ENCODE measurements at regions not wholly inside any gene's neighbourhood (a gene's known extent, or its start where the extent isn't known, plus 50 kb on each side); places are given as distances from the start of the nearest gene placed in this dataset.
A peak's percentile ranks its signal among the peaks of the same experiment; 100 is the strongest.

DNA sequence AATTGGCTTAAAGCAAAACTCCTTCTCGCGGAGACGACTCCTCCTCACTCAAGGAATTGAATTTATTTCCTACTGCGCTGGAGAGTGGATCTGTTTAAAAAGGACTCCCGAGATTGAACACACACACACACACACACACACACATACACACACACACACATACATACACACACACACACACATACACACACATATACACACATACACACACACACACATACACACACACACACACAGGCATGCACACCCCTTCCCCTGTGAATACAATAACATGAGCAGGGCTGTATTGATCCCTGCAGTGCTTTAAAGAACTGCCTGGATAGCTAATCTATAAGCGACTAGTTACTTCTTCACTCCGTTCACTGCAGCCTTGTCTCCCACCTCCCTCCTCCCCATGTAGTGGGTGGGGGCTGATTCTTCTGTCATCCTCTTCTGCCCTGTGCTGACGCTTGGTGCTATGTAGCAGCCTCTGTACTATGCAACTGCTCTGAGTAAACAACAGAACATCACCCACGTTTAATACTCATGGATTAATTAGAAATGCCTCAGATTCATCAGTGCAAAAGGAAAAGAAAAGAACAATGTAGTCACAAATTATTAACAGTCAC, 549.0 kb downstream of the CDH26 start:
- Histone ChIP-seq H3K4me3 (ENCODE audit: low read depth, low read length) (no peak overlapping the region), H3K36me3 (ENCODE audit: control insufficient read depth, insufficient read depth, low read length) (no peaks in the 10 kb centered on the region), H3K27me3 (ENCODE audit: control insufficient read depth, insufficient read depth, low read length) (no peaks in the 10 kb centered on the region)
- FAIRE-seq (no peak), DNase-seq (ENCODE audit: low read depth) (no peak)
- TF ChIP-seq, protein P1, sequence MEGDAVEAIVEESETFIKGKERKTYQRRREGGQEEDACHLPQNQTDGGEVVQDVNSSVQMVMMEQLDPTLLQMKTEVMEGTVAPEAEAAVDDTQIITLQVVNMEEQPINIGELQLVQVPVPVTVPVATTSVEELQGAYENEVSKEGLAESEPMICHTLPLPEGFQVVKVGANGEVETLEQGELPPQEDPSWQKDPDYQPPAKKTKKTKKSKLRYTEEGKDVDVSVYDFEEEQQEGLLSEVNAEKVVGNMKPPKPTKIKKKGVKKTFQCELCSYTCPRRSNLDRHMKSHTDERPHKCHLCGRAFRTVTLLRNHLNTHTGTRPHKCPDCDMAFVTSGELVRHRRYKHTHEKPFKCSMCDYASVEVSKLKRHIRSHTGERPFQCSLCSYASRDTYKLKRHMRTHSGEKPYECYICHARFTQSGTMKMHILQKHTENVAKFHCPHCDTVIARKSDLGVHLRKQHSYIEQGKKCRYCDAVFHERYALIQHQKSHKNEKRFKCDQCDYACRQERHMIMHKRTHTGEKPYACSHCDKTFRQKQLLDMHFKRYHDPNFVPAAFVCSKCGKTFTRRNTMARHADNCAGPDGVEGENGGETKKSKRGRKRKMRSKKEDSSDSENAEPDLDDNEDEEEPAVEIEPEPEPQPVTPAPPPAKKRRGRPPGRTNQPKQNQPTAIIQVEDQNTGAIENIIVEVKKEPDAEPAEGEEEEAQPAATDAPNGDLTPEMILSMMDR (IDR thresholded peaks at IDR 0.05; ENCODE audit: insufficient read depth, low read length, severe bottlenecking) = no peak

GRCh38 chr20:60509407-60509806, 551.2 kb downstream of the CDH26 start:
- Histone ChIP-seq H3K27me3 (ENCODE audit: control insufficient read depth, insufficient read depth, low read length) (no peaks in the 10 kb centered on the region), H3K4me3 (ENCODE audit: low read depth, low read length) (no peak overlapping the region), H3K36me3 (ENCODE audit: control insufficient read depth, insufficient read depth, low read length) (no peaks in the 10 kb centered on the region)
- TF ChIP-seq, protein P1 (IDR thresholded peaks at IDR 0.05; ENCODE audit: insufficient read depth, low read length, severe bottlenecking) = no peak
- FAIRE-seq (no peak), DNase-seq (ENCODE audit: low read depth) (no peak)

DNA sequence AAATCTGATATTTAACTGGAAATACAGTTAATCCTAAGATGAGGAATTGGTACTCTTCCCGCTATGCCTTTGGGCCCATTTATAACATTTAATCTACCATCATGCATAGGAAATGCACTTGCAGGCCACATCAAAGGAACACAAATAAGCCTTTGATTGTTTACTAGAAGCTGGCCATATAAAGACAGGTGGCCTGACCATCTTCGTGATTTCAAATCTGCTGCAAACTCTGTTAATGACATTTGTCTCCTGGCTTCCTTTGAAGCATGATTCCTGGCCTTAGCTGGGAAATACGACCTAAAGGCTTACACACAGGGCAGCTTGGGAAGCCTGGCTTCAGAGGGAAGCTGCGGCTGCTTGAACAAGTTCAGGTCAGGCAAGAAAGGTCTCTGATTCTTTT, 552.1 kb downstream of the CDH26 start:
- TF ChIP-seq, protein P1 (IDR thresholded peaks at IDR 0.05; ENCODE audit: insufficient read depth, low read length, severe bottlenecking) = no peak
- H3K36me3 ChIP-seq (ENCODE audit: control insufficient read depth, insufficient read depth, low read length) = no peaks in the 10 kb centered on the region
- FAIRE-seq (no peak), DNase-seq (ENCODE audit: low read depth) (no peak)
- H3K4me3 ChIP-seq (ENCODE audit: low read depth, low read length) = no peak overlapping the region
- no peaks in the 10 kb centered on the region for H3K27me3 ChIP-seq (ENCODE audit: control insufficient read depth, insufficient read depth, low read length)

DNA sequence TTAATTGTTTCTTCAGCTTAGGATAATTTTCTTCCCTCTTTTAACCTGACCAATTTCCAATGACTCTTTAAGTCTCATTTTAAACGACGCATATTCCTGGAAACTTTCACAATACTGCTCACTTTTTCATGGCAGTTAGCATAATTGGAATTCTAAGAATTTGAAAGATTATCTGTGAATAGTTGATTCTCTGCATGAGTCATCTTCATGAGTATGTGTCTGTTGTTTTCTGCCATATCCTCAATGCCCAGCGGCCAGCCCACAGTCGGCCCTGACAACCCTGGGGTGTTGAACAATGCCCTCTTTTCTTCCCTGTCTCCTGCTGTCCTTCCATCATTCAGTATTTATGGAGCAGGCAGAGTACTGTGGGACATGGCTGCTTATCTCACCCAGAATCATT, 554.2 kb downstream of the CDH26 start:
- TF ChIP-seq, protein P1 (IDR thresholded peaks at IDR 0.05; ENCODE audit: insufficient read depth, low read length, severe bottlenecking) = no peak
- Histone ChIP-seq H3K27me3 (ENCODE audit: control insufficient read depth, insufficient read depth, low read length) (no peaks in the 10 kb centered on the region), H3K4me3 (ENCODE audit: low read depth, low read length) (no peak overlapping the region), H3K36me3 (ENCODE audit: control insufficient read depth, insufficient read depth, low read length) (no peaks in the 10 kb centered on the region)
- FAIRE-seq (no peak), DNase-seq (ENCODE audit: low read depth) (peak; percentile 7)

- Histone ChIP-seq H3K27me3 (ENCODE audit: control insufficient read depth, insufficient read depth, low read length) (no peaks in the 10 kb centered on the region), H3K36me3 (ENCODE audit: control insufficient read depth, insufficient read depth, low read length) (no peaks in the 10 kb centered on the region), H3K4me3 (ENCODE audit: low read depth, low read length) (no peak overlapping the region)
- FAIRE-seq (no peak), DNase-seq (ENCODE audit: low read depth) (no peak)
- TF ChIP-seq, protein P1 (IDR thresholded peaks at IDR 0.05; ENCODE audit: insufficient read depth, low read length, severe bottlenecking) = no peak
Measured at GRCh38 chr20:60513141-60513540, 554.9 kb downstream of the CDH26 start.

DNA sequence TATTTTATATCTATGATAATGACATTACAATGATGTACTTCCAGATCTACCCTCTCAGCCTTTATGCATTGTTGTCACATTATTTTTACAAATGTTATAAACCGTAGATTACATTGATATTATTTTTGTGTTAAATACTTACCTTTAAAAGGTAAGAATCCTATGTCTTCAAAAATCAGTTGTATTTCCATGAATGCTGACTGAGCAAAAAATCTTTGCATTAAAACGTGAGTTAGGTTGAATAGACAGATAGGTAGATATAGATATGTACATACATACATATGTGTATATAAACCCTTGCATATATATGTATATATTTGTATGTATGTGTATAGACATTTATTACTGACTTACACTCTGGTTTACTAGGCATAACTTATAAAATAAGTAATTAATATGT, 558.2 kb downstream of the CDH26 start:
- TF ChIP-seq, protein P1 (IDR thresholded peaks at IDR 0.05; ENCODE audit: insufficient read depth, low read length, severe bottlenecking) = no peak

More for the DNA sequence above, 558.2 kb downstream of the CDH26 start:
- no peak for DNase-seq (ENCODE audit: low read depth)
- no peak overlapping the region for H3K4me3 ChIP-seq (ENCODE audit: low read depth, low read length)
- no peaks in the 10 kb centered on the region for H3K36me3 ChIP-seq (ENCODE audit: control insufficient read depth, insufficient read depth, low read length)
- H3K27me3 ChIP-seq (ENCODE audit: control insufficient read depth, insufficient read depth, low read length) = no peaks in the 10 kb centered on the region
- FAIRE-seq = no peak
